ENCODE measurements at regions not wholly inside any gene's neighbourhood (a gene's known extent, or its start where the extent isn't known, plus 50 kb on each side); places are given as distances from the start of the nearest gene placed in this dataset.
"Not testable (repeated sequence)": the region's sequence is repeated elsewhere in the genome, so short reads cannot be mapped to it uniquely, and the experiment has no call there.

GRCh38 chr3:153414982-153415381, 253.0 kb downstream of the RAP2B start:
- Histone ChIP-seq H2AFZ (no peak overlapping the region), H3K4me2 (ENCODE audit: low read length) (no peak overlapping the region), H3K27ac (no peak overlapping the region), H3K79me2 (no peaks in the 10 kb centered on the region), H3K27me3 (ENCODE audit: control insufficient read depth, insufficient read depth, low read length) (no peaks in the 10 kb centered on the region), H3K4me3 (ENCODE audit: low read depth, low read length) (no peak overlapping the region), H3K9me3 (ENCODE audit: control insufficient read depth, low read length) (peaks cover 4% of the 10 kb centered on the region), H3K4me1 (no peaks in the 10 kb centered on the region), H3K9ac (no peak overlapping the region), H3K36me3 (ENCODE audit: control insufficient read depth, insufficient read depth, low read length) (no peaks in the 10 kb centered on the region)
- TF ChIP-seq CTCF (IDR thresholded peaks at IDR 0.05): no peak

GRCh38 chr3:153422314-153422713, 260.3 kb downstream of the RAP2B start:
- no peak for TF ChIP-seq CTCF (IDR thresholded peaks at IDR 0.05)
- Histone ChIP-seq H3K27me3 (ENCODE audit: control insufficient read depth, insufficient read depth, low read length) (no peaks in the 10 kb centered on the region), H3K4me3 (ENCODE audit: low read depth, low read length) (no peak overlapping the region), H2AFZ (no peak overlapping the region), H3K4me1 (no peaks in the 10 kb centered on the region), H3K36me3 (ENCODE audit: control insufficient read depth, insufficient read depth, low read length) (no peaks in the 10 kb centered on the region), H3K27ac (no peak overlapping the region), H3K4me2 (ENCODE audit: low read length) (no peak overlapping the region), H3K9me3 (ENCODE audit: control insufficient read depth, low read length) (peaks cover 4% of the 10 kb centered on the region), H3K9ac (no peak overlapping the region), H3K79me2 (no peaks in the 10 kb centered on the region)

- not testable (repeated sequence) for H3K36me3 ChIP-seq (ENCODE audit: control insufficient read depth, insufficient read depth, low read length); H3K9me3 ChIP-seq (ENCODE audit: control insufficient read depth, low read length); H3K4me2 ChIP-seq (ENCODE audit: low read length)
Observed at GRCh38 chr3:153423820-153424219, 261.8 kb downstream of the RAP2B start.

GRCh38 chr3:153426344-153426743, 264.3 kb downstream of the RAP2B start:
- Histone ChIP-seq H3K27ac (no peak overlapping the region), H3K4me2 (ENCODE audit: low read length) (no peak overlapping the region), H3K4me1 (no peaks in the 10 kb centered on the region), H3K9me3 (ENCODE audit: control insufficient read depth, low read length) (no peaks in the 10 kb centered on the region), H3K36me3 (ENCODE audit: control insufficient read depth, insufficient read depth, low read length) (no peaks in the 10 kb centered on the region), H3K4me3 (ENCODE audit: low read depth, low read length) (no peak overlapping the region), H2AFZ (no peak overlapping the region), H3K79me2 (no peaks in the 10 kb centered on the region), H3K9ac (no peak overlapping the region), H3K27me3 (ENCODE audit: control insufficient read depth, insufficient read depth, low read length) (no peaks in the 10 kb centered on the region)
- no peak for TF ChIP-seq CTCF (IDR thresholded peaks at IDR 0.05)

More at GRCh38 chr3:153423820-153424219, 261.8 kb downstream of the RAP2B start:
- H3K4me3 ChIP-seq (ENCODE audit: low read depth, low read length); H3K79me2 ChIP-seq; H3K27ac ChIP-seq; H3K4me1 ChIP-seq; H2AFZ ChIP-seq; H3K27me3 ChIP-seq (ENCODE audit: control insufficient read depth, insufficient read depth, low read length); H3K9ac ChIP-seq: not testable (repeated sequence)

- Histone ChIP-seq H3K9me3 (ENCODE audit: control insufficient read depth, low read length) (no peaks in the 10 kb centered on the region), H3K4me3 (ENCODE audit: low read depth, low read length) (no peak overlapping the region), H3K36me3 (ENCODE audit: control insufficient read depth, insufficient read depth, low read length) (no peaks in the 10 kb centered on the region), H3K4me1 (no peaks in the 10 kb centered on the region), H3K79me2 (no peaks in the 10 kb centered on the region), H3K9ac (no peak overlapping the region), H2AFZ (no peak overlapping the region), H3K27me3 (ENCODE audit: control insufficient read depth, insufficient read depth, low read length) (no peaks in the 10 kb centered on the region), H3K27ac (no peak overlapping the region), H3K4me2 (ENCODE audit: low read length) (no peak overlapping the region)
- TF ChIP-seq CTCF (IDR thresholded peaks at IDR 0.05): no peak
Observed at GRCh38 chr3:153426803-153427202, 264.8 kb downstream of the RAP2B start.

Data from parathyroid adenoma (tissue), 2 donors.